ENCODE measurements at regions not wholly inside any gene's neighbourhood (a gene's known extent, or its start where the extent isn't known, plus 50 kb on each side); places are given as distances from the start of the nearest gene placed in this dataset.

GRCh38 chr4:65217179-65217578, 453.1 kb downstream of the EPHA5 start:
- H3K9me3 ChIP-seq, result no peaks in the 10 kb centered on the region
- intact Hi-C loops (cut with DNase I), result no loop called here
- H3K27me3 ChIP-seq, result no peaks in the 10 kb centered on the region
- H3K27ac ChIP-seq, result no peak overlapping the region
- no peak for TF ChIP-seq POLR2A (IDR thresholded peaks at IDR 0.05)
- TF ChIP-seq CTCF (IDR thresholded peaks at IDR 0.05), result no peak
- no peak overlapping the region for H3K4me3 ChIP-seq
- H3K36me3 ChIP-seq, result no peaks in the 10 kb centered on the region
- 17% methylated on average over 2 of the region's 2 CpGs for WGBS (ENCODE audit: insufficient coverage, low coverage, low lambda C conversion rate, missing lambda C conversion rate)
- ATAC-seq (no peak), DNase-seq (no peak)
- no peaks in the 10 kb centered on the region for H3K4me1 ChIP-seq

GRCh38 chr4:65202853-65203236, 467.4 kb downstream of the EPHA5 start:
- no peak for ATAC-seq
- TF ChIP-seq POLR2A (IDR thresholded peaks at IDR 0.05) (no peak), CTCF (IDR thresholded peaks at IDR 0.05) (no peak)
- intact Hi-C loops (cut with DNase I), result no loop called here

GRCh38 chr4:65202165-65202852, 468.0 kb downstream of the EPHA5 start:
- intact Hi-C loops (cut with DNase I), result no loop called here
- ATAC-seq, result no peak
- Histone ChIP-seq H3K4me3 (no peak overlapping the region), H3K4me1 (no peaks in the 10 kb centered on the region), H3K36me3 (no peaks in the 10 kb centered on the region), H3K9me3 (no peaks in the 10 kb centered on the region), H3K27me3 (no peaks in the 10 kb centered on the region), H3K27ac (no peak overlapping the region)
- no peak for TF ChIP-seq POLR2A (IDR thresholded peaks at IDR 0.05)
- no peak for TF ChIP-seq CTCF (IDR thresholded peaks at IDR 0.05)
- WGBS (ENCODE audit: insufficient coverage, low coverage, low lambda C conversion rate, missing lambda C conversion rate), result 24% methylated on average over 2 of the region's 2 CpGs
- no peak for DNase-seq

More at GRCh38 chr4:65202853-65203236, 467.4 kb downstream of the EPHA5 start:
- Histone ChIP-seq H3K36me3 (no peaks in the 10 kb centered on the region), H3K4me1 (no peaks in the 10 kb centered on the region), H3K9me3 (no peaks in the 10 kb centered on the region), H3K27ac (no peak overlapping the region), H3K4me3 (no peak overlapping the region), H3K27me3 (no peaks in the 10 kb centered on the region)
- DNase-seq, result no peak

- no peak for DNase-seq
- Histone ChIP-seq H3K27ac (no peak overlapping the region), H3K27me3 (no peaks in the 10 kb centered on the region), H3K9me3 (no peaks in the 10 kb centered on the region), H3K4me3 (no peak overlapping the region), H3K4me1 (no peaks in the 10 kb centered on the region), H3K36me3 (no peaks in the 10 kb centered on the region)
- no peak for ATAC-seq
- TF ChIP-seq CTCF (IDR thresholded peaks at IDR 0.05) (no peak), POLR2A (IDR thresholded peaks at IDR 0.05) (no peak)
- intact Hi-C loops (cut with DNase I), result no loop called here
- WGBS (ENCODE audit: insufficient coverage, low coverage, low lambda C conversion rate, missing lambda C conversion rate), result 33% methylated on average over 2 of the region's 5 CpGs
Measured at GRCh38 chr4:65195666-65196065, 474.6 kb downstream of the EPHA5 start.

- no peaks in the 10 kb centered on the region for H3K9me3 ChIP-seq
- no peaks in the 10 kb centered on the region for H3K27me3 ChIP-seq
- no peaks in the 10 kb centered on the region for H3K36me3 ChIP-seq
- no CpG with 5 or more reads among the region's 2 CpGs for WGBS (ENCODE audit: insufficient coverage, low coverage, low lambda C conversion rate, missing lambda C conversion rate)
- TF ChIP-seq CTCF (IDR thresholded peaks at IDR 0.05), result no peak
- no peak for TF ChIP-seq POLR2A (IDR thresholded peaks at IDR 0.05)
- H3K4me3 ChIP-seq, result no peak overlapping the region
- H3K27ac ChIP-seq, result no peak overlapping the region
- DNase-seq (no peak), ATAC-seq (peak in 1 of 4 donors; percentile 14)
- no peaks in the 10 kb centered on the region for H3K4me1 ChIP-seq
- intact Hi-C loops (cut with DNase I), result no loop called here
Measured at GRCh38 chr4:65195002-65195401, 475.3 kb downstream of the EPHA5 start.

All from right lobe of liver (tissue), 6 donors.